ENCODE measurements at regions not wholly inside any gene's neighbourhood (a gene's known extent, or its start where the extent isn't known, plus 50 kb on each side); places are given as distances from the start of the nearest gene placed in this dataset.

GRCh38 chr6:120615238-120615637 is 719.0 kb downstream of the TBC1D32 start:
- no peak for DNase-seq

DNA sequence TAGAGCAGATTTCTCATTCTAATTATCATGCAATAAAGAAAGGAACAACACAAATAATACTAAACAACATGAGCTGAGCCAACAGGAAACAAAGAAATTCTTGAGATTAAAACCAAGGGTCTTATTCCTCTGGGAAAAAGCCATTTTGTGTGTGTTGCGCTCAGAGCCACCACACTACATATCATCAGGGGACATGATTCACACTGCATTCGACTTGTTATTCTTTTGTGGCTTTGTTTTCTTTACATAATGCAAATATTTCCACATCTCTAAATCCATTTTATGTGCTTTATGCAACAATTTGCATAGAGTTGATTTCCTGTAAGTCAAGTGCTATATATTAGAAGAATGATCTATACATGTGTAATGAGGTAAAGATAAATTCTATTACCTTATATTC is 719.6 kb downstream of the TBC1D32 start:
- no peak for DNase-seq

GRCh38 chr6:120608826-120609225 is 725.5 kb downstream of the TBC1D32 start:
- DNase-seq = peak; percentile 50

- DNase-seq = no peak
Measured at GRCh38 chr6:120606743-120607142, 727.5 kb downstream of the TBC1D32 start.

DNA sequence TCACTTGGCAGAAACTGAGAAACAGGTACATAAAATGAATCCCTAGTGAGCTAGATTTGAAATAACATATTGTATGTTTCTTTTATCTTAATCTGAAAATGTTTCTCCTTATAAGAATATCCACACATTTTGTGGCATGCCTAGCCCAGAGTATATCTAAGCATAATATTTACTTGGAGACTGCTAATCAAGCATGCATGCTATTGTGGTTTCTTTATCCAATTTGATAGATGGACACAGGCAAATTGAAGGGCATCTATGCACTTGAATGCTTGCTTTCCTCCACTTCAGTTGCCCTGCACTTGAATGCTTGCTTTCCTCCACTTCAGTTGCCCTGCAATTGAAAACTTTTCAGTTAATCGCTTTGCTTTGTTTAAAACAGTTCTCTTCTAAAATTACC is 729.8 kb downstream of the TBC1D32 start:
- no peak for DNase-seq

GRCh38 chr6:120590611-120591010 is 743.7 kb downstream of the TBC1D32 start:
- no peak for DNase-seq

DNA sequence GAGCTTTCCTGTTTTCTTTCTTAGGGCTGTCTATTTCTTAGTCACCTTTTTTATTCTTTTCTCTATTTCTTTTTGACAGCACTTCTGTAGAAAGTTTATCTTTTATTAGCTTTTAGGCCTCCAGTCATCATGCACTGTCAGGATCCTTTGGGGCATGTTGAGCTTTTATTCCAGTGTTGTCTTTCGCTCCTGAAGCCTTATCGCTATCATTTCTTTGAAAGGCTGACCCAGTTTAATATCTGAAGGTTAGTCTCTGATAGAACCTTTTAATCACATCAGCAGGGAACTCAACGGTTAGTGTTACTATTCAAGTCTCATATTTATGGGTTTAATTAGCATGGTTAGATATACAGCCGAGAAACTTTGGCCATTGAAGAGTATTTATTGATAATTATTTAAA is 745.9 kb downstream of the TBC1D32 start:
- no peak for DNase-seq

DNA sequence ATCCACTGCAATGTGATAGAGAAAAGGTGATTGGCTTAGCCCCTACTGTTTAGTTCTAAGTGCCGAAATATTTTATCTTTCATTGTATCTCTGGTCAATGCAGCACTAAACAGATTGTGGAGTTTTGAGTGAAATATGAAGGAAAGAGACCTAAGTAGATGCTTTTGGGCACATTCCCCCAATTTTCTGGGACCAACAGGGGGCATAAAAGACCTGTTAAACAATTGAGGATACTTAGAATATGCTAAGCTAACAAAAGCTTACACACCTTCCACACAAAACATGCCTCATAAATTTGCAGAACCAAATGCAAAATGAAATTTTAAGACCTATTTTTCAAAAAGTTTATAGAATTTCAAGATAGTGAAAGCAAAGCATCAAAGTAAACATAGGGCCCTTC is 746.9 kb downstream of the TBC1D32 start:
- DNase-seq = no peak

DNA sequence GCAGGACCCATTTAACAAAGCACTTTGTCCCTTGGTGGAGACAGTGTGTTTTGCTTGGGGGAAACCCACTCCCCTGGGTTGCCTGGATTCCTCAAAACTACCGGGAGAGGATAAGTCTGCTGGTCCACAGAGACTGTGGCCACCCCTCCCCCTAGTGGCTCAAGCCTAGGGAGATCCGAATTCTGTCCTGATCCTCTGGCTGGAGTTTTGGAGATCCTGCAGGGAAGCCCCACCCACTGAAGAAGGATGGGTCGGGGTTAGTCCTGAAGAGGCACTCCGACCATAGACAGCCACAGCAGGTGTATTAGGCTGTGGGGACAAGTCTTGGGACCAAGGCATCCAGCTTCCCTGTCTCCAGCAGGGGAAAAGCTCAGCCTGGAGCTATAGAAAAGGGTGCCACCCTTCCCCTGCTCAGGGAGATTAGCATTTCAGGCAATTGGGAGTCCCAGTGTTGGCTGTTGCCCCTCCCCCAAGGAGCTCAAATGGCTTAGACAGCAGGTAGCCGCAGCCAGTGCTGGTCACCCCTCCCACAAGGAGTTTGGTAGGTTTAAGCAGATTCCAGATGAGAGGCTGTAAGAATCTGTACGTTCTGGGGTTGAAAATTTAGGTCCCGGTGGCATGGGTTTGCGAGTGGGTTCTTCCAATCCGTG is 750.0 kb downstream of the TBC1D32 start:
- DNase-seq = no peak

GRCh38 chr6:120576061-120576460 is 758.2 kb downstream of the TBC1D32 start:
- DNase-seq = no peak

DNA sequence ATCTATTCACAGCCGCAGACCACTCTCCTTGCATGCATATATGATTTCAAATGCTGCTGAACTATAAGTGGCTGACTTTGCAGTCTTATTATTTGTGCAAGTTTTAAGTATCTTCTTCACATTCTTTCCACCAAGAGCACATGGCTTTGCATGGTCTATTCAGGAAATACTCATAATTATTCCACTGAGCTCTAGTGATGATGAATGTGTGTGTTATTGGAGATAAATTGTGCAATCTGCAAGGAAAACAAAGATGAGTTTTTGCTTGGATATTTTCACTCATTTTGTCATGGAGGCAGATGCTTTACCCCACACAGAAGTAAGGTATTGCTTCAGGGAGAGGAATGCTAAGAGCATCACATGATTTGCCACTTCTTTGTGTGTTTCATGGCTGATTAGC is 764.6 kb downstream of the TBC1D32 start:
- peak; percentile 3 for DNase-seq

- no peak for DNase-seq
Measured at GRCh38 chr6:120564779-120565178, 769.5 kb downstream of the TBC1D32 start.

DNA sequence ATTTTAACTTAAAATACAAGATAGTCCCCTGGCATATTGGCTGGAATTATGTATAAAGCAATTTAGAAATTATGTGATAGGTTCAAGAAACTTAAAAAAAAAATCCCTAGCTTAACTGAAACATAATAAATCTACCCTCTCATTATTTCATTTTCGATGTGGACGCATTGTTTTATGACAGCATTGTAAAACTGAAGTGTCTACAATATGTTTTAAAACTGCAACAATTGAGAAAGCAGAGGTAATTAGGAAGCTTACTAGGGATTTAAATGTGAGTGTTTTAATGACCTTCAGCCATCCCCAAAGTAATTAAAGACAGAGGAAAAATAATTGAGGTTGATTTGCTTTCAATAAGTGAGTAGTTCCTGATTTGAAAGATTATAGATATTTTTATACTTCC is 776.0 kb downstream of the TBC1D32 start:
- DNase-seq = no peak

GRCh38 chr6:120557554-120557953 is 776.7 kb downstream of the TBC1D32 start:
- DNase-seq = no peak

DNA sequence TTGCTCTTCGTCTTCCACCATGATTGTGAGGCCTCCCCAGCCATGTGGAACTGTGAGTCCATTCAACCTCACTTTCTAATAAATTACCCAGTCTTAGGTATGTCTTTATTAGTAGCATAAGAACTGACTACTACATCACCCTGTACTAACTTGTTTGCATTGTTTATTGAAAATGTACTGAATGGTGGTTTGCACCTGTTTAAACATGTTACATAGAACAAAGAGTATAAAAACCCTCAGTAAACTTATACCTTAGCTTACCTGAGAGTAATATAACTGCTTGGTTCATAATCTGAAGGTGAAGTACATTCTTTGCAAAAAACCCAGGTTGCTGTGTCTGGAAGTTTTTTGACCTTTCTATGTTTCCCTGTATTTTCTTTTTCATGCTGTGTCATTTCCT is 777.8 kb downstream of the TBC1D32 start:
- DNase-seq = no peak

- DNase-seq = no peak
Measured at GRCh38 chr6:120553353-120553752, 780.9 kb downstream of the TBC1D32 start.

DNA sequence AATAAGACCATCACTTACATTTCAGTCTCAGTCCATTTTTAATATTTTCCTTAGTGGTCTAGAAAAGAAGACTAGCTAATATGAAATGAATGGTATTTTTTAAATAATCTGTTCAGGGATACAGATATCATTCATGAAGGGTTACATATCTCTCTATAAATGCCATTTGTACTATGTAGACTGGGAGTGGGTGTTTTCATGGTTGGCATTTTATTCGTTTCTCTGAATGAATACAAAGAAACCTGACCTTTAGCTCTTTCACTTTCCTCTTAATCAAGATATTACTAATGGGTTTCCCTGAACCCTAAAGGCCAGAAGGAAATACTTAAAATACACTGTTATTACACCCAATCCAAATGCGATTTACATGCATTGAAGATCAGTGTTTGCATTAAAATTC is 788.9 kb downstream of the TBC1D32 start:
- no peak for DNase-seq

DNA sequence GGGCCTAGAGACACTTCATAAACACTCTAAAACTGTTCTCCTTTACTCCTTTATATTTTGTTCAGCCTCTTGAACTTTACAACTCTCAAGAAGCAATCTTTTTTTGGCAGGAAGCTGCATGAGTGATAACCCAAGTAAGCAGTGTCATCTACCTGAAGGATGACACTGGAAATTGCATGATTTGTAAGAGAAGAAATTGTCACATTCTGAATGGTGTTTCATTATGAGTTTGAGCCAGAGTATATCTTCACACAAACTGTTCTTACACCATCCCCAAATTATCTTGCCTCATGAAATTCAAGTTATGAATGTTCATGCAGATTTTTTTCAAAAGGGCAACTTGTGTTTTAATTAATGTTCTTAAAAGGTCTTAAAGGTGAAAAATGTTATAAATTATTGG is 799.3 kb downstream of the TBC1D32 start:
- DNase-seq = no peak

- no peak for DNase-seq
Measured at GRCh38 chr6:120526576-120526975, 807.7 kb downstream of the TBC1D32 start.

- no peak for DNase-seq
Measured at GRCh38 chr6:120514544-120514943, 819.7 kb downstream of the TBC1D32 start.

DNA sequence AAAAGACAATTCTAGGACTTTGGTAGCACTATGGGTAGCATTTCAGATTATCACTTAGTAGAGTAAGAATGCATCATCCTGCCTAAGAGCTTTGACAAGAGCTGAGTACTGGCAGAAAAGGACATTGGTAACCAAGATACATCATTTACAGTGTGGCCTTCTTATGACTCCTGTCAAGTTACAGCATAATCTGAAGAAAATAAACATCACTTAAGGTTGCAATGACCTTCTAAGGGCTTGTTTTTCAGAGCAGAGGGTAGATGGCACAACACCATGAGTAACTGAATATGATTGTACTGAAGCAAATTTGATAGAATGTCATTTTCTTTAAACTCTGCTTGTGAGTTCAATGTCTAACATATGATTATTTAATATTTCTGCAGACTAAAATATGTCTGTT is 822.6 kb downstream of the TBC1D32 start:
- DNase-seq = no peak

GRCh38 chr6:120498711-120499110 is 835.6 kb downstream of the TBC1D32 start:
- DNase-seq = no peak

DNA sequence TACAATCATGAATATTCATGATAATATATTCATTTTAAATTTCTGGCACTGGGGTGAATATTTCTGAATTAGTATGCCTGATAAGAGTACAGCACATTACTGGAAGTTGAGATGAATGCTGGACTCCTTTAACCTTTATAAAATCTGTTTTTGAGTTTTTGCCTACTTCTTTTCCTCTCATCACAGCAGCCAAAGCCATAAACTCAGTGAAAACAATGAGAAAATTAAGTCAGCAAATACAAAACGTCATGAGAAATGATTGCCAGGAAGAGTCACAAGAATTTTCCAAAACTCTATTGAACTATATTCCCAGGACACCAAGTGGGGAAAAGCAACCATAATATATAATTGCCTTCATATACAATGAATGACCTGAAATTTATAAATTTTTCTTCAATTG is 837.6 kb downstream of the TBC1D32 start:
- no peak for DNase-seq

DNA sequence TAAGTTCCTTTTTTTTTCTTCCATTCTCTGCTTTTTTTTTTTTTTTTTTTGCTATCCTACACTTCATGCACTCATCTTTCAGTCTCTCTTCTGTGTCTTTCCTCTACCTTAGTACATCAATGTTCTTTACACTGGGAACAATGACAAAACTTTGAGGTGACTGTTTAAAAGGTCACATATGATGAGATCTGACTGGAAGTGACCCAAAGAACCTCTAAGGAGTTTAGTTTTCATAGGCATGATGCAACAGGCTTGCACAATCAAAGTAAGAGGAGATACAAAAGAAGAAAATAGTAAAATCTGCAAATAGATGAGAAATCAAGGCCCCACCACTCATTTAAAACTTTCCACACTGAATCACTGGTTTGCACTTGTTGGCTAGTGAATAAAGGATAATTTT is 840.8 kb downstream of the TBC1D32 start:
- no peak for DNase-seq

DNA sequence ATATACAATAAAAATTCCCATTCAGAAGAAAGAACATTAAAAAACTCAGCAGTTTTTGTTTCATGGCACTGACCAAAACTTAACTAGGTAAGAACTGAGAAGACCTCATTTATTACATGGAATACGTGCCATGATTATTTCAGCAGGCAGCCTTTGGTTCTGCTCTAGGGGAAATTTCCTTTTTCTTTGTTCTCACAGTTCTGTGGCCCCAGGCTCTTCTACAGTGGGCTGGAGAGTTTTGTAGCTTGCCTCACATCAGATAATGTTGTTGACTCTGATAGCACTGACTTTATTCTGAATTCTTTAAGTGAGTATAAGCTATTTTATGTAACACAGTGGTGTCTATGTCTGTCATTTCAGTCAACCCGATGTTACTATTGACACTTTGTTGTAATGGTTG is 844.3 kb downstream of the TBC1D32 start:
- no peak for DNase-seq

DNA sequence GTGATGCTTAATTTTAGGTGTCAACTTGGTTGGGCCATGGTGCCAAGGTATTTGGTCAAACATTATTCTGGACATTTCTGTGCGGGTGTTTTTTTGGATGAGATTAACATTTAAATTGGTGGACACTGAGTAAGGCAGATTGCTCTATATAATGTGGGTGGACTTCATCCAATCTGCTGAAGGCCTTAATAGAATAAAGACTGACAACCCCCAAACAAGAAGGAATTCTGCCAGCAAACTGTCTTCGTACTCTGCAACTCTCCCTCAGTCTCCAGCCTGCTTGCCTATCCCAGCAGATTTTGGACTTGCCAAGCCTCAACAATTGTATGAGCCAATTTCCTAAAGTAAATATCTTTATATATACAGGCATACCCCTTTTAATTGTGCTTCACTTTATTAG is 850.1 kb downstream of the TBC1D32 start:
- DNase-seq = no peak

Measured in NCI-H226 (cell line).